Endothelial cell of umbilical vein (primary cell): ENCODE measurements at regions not wholly inside any gene's neighbourhood (a gene's known extent, or its start where the extent isn't known, plus 50 kb on each side); places are given as distances from the start of the nearest gene placed in this dataset.

ENCODE experiments used
- BruUV-seq: library from RNA; stranded (reverse); fragments of 400-500 nt; replicated peaks from 2 replicates; lab custom pipeline; 2021; lab: Mats Ljungman, UMichigan
- CTCF ChIA-PET: fragments of 300-600, 350-600 bp; sonication (Branson Sonifier 250); formaldehyde crosslinking; loops from one replicate; lab custom pipeline; 2021; ENCODE audit warnings: antibody characterized with exemption, inconsistent platforms; lab: Charles Lee
- POLR2A ChIA-PET: fragments of 300-600, 350-600 bp; sonication (Branson Sonifier 250); formaldehyde crosslinking; loops from one replicate; lab custom pipeline; 2021; ENCODE audit warnings: antibody characterized with exemption, inconsistent platforms; lab: Charles Lee
- DNase-seq: peaks from one replicate; pipeline ENCODE4 v3.0.0-alpha.2; 2011; ENCODE audit warnings: low read depth, low spot score
- FAIRE-seq: peaks from 2 replicates; lab custom pipeline; 2011; peaks lifted over from hg19 to GRCh38; lab: Jason Lieb, UNC
- H2AFZ ChIP-seq: 2 replicates; pipeline ENCODE4 v1.6.0; 2012; ENCODE audit warnings: low read depth, low read length, control low read depth, inconsistent platforms
- H3K27ac ChIP-seq: 2 replicates; pipeline ENCODE4 v1.5.1; 2011; ENCODE audit warnings: low read depth, mild to moderate bottlenecking, control low read depth, low read length, moderate library complexity; ENCODE audit not compliant: insufficient read depth
- H3K27me3 ChIP-seq, 2 experiments: 2 replicates each; pipeline versions ENCODE4 v1.6.0 to v1.6.1; 2011; ENCODE audit warnings: low read length in 2 of 2, mixed read lengths in 1 of 2; ENCODE audit not compliant: control insufficient read depth in 2 of 2, insufficient read depth in 2 of 2
- H3K36me3 ChIP-seq, 2 experiments: 2 replicates in 1 of 2; 3 replicates in 1 of 2; pipeline ENCODE4 v1.5.1; 2011; ENCODE audit warnings: low read length in 2 of 2, mild to moderate bottlenecking in 1 of 2, moderate library complexity in 1 of 2; ENCODE audit not compliant: control insufficient read depth in 2 of 2, insufficient read depth in 2 of 2; ENCODE audit errors: extremely low read depth in 1 of 2
- H3K4me1 ChIP-seq: 3 replicates; pipeline ENCODE4 v1.5.1; 2011; ENCODE audit warnings: mild to moderate bottlenecking, low read length; ENCODE audit not compliant: control insufficient read depth, insufficient read depth; ENCODE audit errors: extremely low read depth
- H3K4me2 ChIP-seq: 2 replicates; pipeline ENCODE4 v1.6.1; 2011; ENCODE audit warnings: low read length, control low read depth, mixed read lengths; ENCODE audit not compliant: insufficient read depth
- H3K4me3 ChIP-seq, 3 experiments: fragments of 200-600 bp in 1 of 3; sonication (generic), shearing (Covaris generic) in 1 of 3; replicated peaks in 1 of 3; 2 replicates each; pipeline ENCODE4 v1.5.1; 2011 to 2016; ENCODE audit warnings: control low read depth in 3 of 3, low read length in 3 of 3, mild to moderate bottlenecking in 2 of 3, inconsistent platforms in 1 of 3, low read depth in 1 of 3, moderate library complexity in 1 of 3; ENCODE audit not compliant: insufficient read depth in 1 of 3
- H3K79me2 ChIP-seq: 2 replicates; pipeline ENCODE4 v1.6.0; 2012; ENCODE audit warnings: low read length, inconsistent platforms; ENCODE audit not compliant: control insufficient read depth, insufficient read depth
- H3K9ac ChIP-seq: replicated peaks from 2 replicates; pipeline ENCODE3; 2011; ENCODE audit warnings: low read length, control low read depth; ENCODE audit not compliant: insufficient read depth; ENCODE audit errors: extremely low read depth
- H3K9me1 ChIP-seq: replicated peaks from 3 replicates; pipeline ENCODE4 v1.6.0; 2011; ENCODE audit warnings: mild to moderate bottlenecking, low read length; ENCODE audit not compliant: control insufficient read depth, insufficient read depth; ENCODE audit errors: extremely low read depth
- H3K9me3 ChIP-seq: replicated peaks from 2 replicates; pipeline ENCODE4 v1.5.1; 2012; ENCODE audit warnings: low read length, inconsistent platforms; ENCODE audit not compliant: control insufficient read depth, insufficient read depth
- H4K20me1 ChIP-seq: replicated peaks from 2 replicates; pipeline ENCODE3; 2011; ENCODE audit warnings: mild to moderate bottlenecking, low read length; ENCODE audit not compliant: control insufficient read depth, insufficient read depth; ENCODE audit errors: extremely low read depth
- EZH2 ChIP-seq: IDR thresholded peaks from 2 replicates; pipeline ENCODE4 v1.6.1; 2012; ENCODE audit warnings: borderline replicate concordance, low read depth, mild to moderate bottlenecking, moderate library complexity, low read length, inconsistent platforms; ENCODE audit not compliant: severe bottlenecking
- FOS ChIP-seq: IDR thresholded peaks from 2 replicates; pipeline ENCODE4 v1.6.1; 2011; ENCODE audit warnings: mild to moderate bottlenecking, low read length, moderate library complexity, borderline replicate concordance; ENCODE audit not compliant: insufficient read depth
- GATA2 ChIP-seq: IDR thresholded peaks from 2 replicates; pipeline ENCODE4 v1.7.0; 2011; ENCODE audit warnings: low read depth, mild to moderate bottlenecking, moderate library complexity, mixed read lengths, low read length; ENCODE audit not compliant: insufficient read length, insufficient read depth
- JUN ChIP-seq: IDR thresholded peaks from 2 replicates; pipeline ENCODE4 v1.6.1; 2011; ENCODE audit warnings: borderline replicate concordance, low read depth; ENCODE audit not compliant: insufficient read length, insufficient read depth
- MYC ChIP-seq: IDR thresholded peaks from one replicate; pipeline ENCODE4 v1.6.1; 2011; ENCODE audit warnings: mild to moderate bottlenecking, low read depth, low read length
- POLR2A ChIP-seq: IDR thresholded peaks from 2 replicates; pipeline ENCODE4 v1.6.1; 2012; ENCODE audit warnings: low read depth, mild to moderate bottlenecking, control low read depth, low read length
- POLR2AphosphoS5 ChIP-seq: IDR thresholded peaks from 2 replicates; pipeline ENCODE4 v1.6.1; 2012; ENCODE audit warnings: low read depth, mild to moderate bottlenecking, control low read depth, low read length, moderate library complexity; ENCODE audit not compliant: insufficient read depth
- dilution Hi-C: fragments of 300-500 bp; cut with MboI; formaldehyde crosslinking; loops from one replicate; pipeline ENCODE4 v1.15.0; 2019; ENCODE audit warnings: low sequenced_read_pairs; ENCODE audit not compliant: extremely low pct_ligation_motif_present
- intact Hi-C: fragments of 100-400 bp; cut with micrococcal nuclease; formaldehyde crosslinking; loops from one replicate; pipeline ENCODE4 v1.10.0; 2022
- TF ChIP-seq, protein P1 (sequence below): IDR thresholded peaks from 2 replicates; pipeline ENCODE4 v1.6.1; 2011; ENCODE audit not compliant: insufficient read depth, insufficient read length
- TF ChIP-seq, protein P2 (sequence below), 2 donors: IDR thresholded peaks; 1 replicate in 1 of 2; 2 replicates in 1 of 2; pipeline ENCODE4 v1.5.1; 2011; ENCODE audit warnings: low read length in 2 of 2, mild to moderate bottlenecking in 2 of 2, moderate library complexity in 2 of 2, control low read depth in 1 of 2, inconsistent platforms in 1 of 2, low read depth in 1 of 2; ENCODE audit not compliant: insufficient read depth in 1 of 2; ENCODE audit errors: extremely low read depth in 1 of 2

DNA sequence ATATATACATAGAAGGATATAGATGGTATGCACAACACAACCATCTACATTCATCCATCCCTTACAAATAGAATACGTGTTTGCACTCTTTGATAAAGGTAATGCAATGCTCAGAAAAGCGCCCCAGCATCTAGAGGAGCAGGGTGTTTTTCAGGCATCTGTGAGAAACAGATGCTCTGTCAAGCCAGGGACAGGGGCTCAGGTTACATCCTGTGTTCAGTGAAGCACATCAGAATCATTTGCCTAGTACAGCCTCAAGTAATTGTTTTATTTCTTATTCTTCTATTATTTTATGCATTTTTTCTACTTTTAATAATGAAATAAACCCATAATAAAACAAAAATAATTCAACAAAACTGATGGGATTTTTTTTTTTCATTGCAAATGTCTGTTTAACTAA lies 50.5 kb upstream of the HIF1A start:
- POLR2A ChIA-PET: no interaction called here
- H2AFZ ChIP-seq: no peak overlapping the region
- H3K4me3 ChIP-seq: no peak overlapping the region
- no peak for TF ChIP-seq FOS
- TF ChIP-seq EZH2: no peak
- no peak for TF ChIP-seq JUN
- TF ChIP-seq, protein P1, sequence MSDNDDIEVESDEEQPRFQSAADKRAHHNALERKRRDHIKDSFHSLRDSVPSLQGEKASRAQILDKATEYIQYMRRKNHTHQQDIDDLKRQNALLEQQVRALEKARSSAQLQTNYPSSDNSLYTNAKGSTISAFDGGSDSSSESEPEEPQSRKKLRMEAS: no peak
- no peak for TF ChIP-seq POLR2A
- TF ChIP-seq GATA2: no peak
- TF ChIP-seq POLR2AphosphoS5: no peak
- TF ChIP-seq, protein P2, sequence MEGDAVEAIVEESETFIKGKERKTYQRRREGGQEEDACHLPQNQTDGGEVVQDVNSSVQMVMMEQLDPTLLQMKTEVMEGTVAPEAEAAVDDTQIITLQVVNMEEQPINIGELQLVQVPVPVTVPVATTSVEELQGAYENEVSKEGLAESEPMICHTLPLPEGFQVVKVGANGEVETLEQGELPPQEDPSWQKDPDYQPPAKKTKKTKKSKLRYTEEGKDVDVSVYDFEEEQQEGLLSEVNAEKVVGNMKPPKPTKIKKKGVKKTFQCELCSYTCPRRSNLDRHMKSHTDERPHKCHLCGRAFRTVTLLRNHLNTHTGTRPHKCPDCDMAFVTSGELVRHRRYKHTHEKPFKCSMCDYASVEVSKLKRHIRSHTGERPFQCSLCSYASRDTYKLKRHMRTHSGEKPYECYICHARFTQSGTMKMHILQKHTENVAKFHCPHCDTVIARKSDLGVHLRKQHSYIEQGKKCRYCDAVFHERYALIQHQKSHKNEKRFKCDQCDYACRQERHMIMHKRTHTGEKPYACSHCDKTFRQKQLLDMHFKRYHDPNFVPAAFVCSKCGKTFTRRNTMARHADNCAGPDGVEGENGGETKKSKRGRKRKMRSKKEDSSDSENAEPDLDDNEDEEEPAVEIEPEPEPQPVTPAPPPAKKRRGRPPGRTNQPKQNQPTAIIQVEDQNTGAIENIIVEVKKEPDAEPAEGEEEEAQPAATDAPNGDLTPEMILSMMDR (IDR thresholded peaks at IDR 0.05; ENCODE audit: extremely low read depth in 1 of 2, insufficient read depth in 1 of 2, low read depth in 1 of 2, low read length in 2 of 2): no peak
- TF ChIP-seq MYC: no peak
- dilution Hi-C loops: no loop called here
- BruUV-seq: no TSS peak
- H3K4me1 ChIP-seq: no peaks in the 10 kb centered on the region
- intact Hi-C loops: no loop called here
- no peaks in the 10 kb centered on the region for H3K27me3 ChIP-seq
- no peaks in the 10 kb centered on the region for H3K9me3 ChIP-seq
- no peak overlapping the region for H3K4me2 ChIP-seq
- no peak overlapping the region for H3K9ac ChIP-seq
- H3K36me3 ChIP-seq: no peaks in the 10 kb centered on the region
- CTCF ChIA-PET: no interaction called here
- no peak for DNase-seq
- H3K27ac ChIP-seq: no peak overlapping the region
- no peaks in the 10 kb centered on the region for H3K79me2 ChIP-seq
- no peak for FAIRE-seq
- no peaks in the 10 kb centered on the region for H3K9me1 ChIP-seq
- H4K20me1 ChIP-seq: no peaks in the 10 kb centered on the region
